SHP77 (cell line): ENCODE measurements at regions not wholly inside any gene's neighbourhood (a gene's known extent, or its start where the extent isn't known, plus 50 kb on each side); places are given as distances from the start of the nearest gene placed in this dataset.
"Not testable (repeated sequence)": the region's sequence is repeated elsewhere in the genome, so short reads cannot be mapped to it uniquely, and the experiment has no call there.

Source experiments
- DNase-seq, 2 experiments: peaks; one replicate each; lab custom pipeline; 2025; lab: John Stamatoyannopoulos, UW

- DNase-seq: no peak
Observed at GRCh38 chr7:106562711-106563366, 98.1 kb downstream of the CCDC71L start.

- DNase-seq: no peak
Observed at GRCh38 chr7:106561666-106562411, 99.1 kb downstream of the CCDC71L start.

- DNase-seq: no peak
Observed at GRCh38 chr7:106561151-106561550, 99.8 kb downstream of the CCDC71L start.

- DNase-seq: no peak
Observed at GRCh38 chr7:106560482-106560881, 100.5 kb downstream of the CCDC71L start.

- DNase-seq: not testable (repeated sequence)
Observed at GRCh38 chr7:106556244-106556643, 104.7 kb downstream of the CCDC71L start.

GRCh38 chr7:106554623-106555022 lies 106.3 kb downstream of the CCDC71L start:
- DNase-seq: not testable (repeated sequence)

GRCh38 chr7:106553446-106553836 lies 107.5 kb downstream of the CCDC71L start:
- no peak for DNase-seq

GRCh38 chr7:106552645-106553445 lies 108.1 kb downstream of the CCDC71L start:
- no peak for DNase-seq

- DNase-seq: no peak
Observed at GRCh38 chr7:106551936-106552335, 109.0 kb downstream of the CCDC71L start.

- DNase-seq: no peak
Observed at GRCh38 chr7:106548491-106548890, 112.5 kb downstream of the CCDC71L start.

- DNase-seq: no peak
Observed at GRCh38 chr7:106545275-106545674, 115.7 kb downstream of the CCDC71L start.

GRCh38 chr7:106543221-106543757 lies 117.7 kb downstream of the CCDC71L start:
- DNase-seq: no peak

- peak; percentile 24 to 39 for DNase-seq
Observed at GRCh38 chr7:106542550-106543220, 118.3 kb downstream of the CCDC71L start.

GRCh38 chr7:106538638-106539037 lies 122.3 kb downstream of the CCDC71L start:
- DNase-seq: no peak

- DNase-seq: no peak
Observed at GRCh38 chr7:106537119-106537518, 123.8 kb downstream of the CCDC71L start.

- no peak for DNase-seq
Observed at GRCh38 chr7:106536079-106536478, 124.9 kb downstream of the CCDC71L start.

GRCh38 chr7:106535234-106535932 lies 125.6 kb downstream of the CCDC71L start:
- DNase-seq: no peak

GRCh38 chr7:106534271-106534846 lies 126.6 kb downstream of the CCDC71L start:
- no peak for DNase-seq

GRCh38 chr7:106530183-106530582 lies 130.8 kb downstream of the CCDC71L start:
- DNase-seq: not testable (repeated sequence)

- not testable (repeated sequence) for DNase-seq
Observed at GRCh38 chr7:106526617-106527016, 134.3 kb downstream of the CCDC71L start.

GRCh38 chr7:106524690-106525059 lies 136.3 kb downstream of the CCDC71L start:
- no peak for DNase-seq
